ENCODE measurements at regions not wholly inside any gene's neighbourhood (a gene's known extent, or its start where the extent isn't known, plus 50 kb on each side); places are given as distances from the start of the nearest gene placed in this dataset.

GRCh38 chr3:10762611-10763247 lies 53.3 kb upstream of the SLC6A11 start:
- no peak for DNase-seq (ENCODE audit: low read depth)

- no peak for DNase-seq (ENCODE audit: low read depth)
These were observed 52.8 kb upstream of the SLC6A11 start for GRCh38 chr3:10763248-10763620.

- DNase-seq (ENCODE audit: low read depth), result no peak
These were observed 52.2 kb upstream of the SLC6A11 start for GRCh38 chr3:10763817-10764258.

- DNase-seq (ENCODE audit: low read depth), result no peak
These were observed 51.6 kb upstream of the SLC6A11 start for GRCh38 chr3:10764259-10765051.

GRCh38 chr3:10766049-10766705 lies 49.9 kb upstream of the SLC6A11 start:
- DNase-seq (ENCODE audit: low read depth), result no peak

Measured in forelimb muscle (tissue), 1 donor.